Activated CD4-positive, alpha-beta T cell treated with anti-CD3 and anti-CD28 coated beads, Interleukin-2, amount 50 U/mL, for 1 hour (primary cell): ENCODE measurements at regions not wholly inside any gene's neighbourhood (a gene's known extent, or its start where the extent isn't known, plus 50 kb on each side); places are given as distances from the start of the nearest gene placed in this dataset.

Source experiments
- DNase-seq: peaks from one replicate; pipeline ENCODE4 v3.0.0-alpha.2; 2020

- DNase-seq = no peak
Observed at GRCh38 chr20:52859156-52859876, 112.8 kb upstream of the TSHZ2 start.

GRCh38 chr20:52852714-52853113 is 119.4 kb upstream of the TSHZ2 start:
- no peak for DNase-seq

- no peak for DNase-seq
Observed at GRCh38 chr20:52847731-52848359, 124.3 kb upstream of the TSHZ2 start.

GRCh38 chr20:52847029-52847660 is 125.0 kb upstream of the TSHZ2 start:
- DNase-seq = no peak

GRCh38 chr20:52845044-52845443 is 127.1 kb upstream of the TSHZ2 start:
- no peak for DNase-seq

- DNase-seq = no peak
Observed at GRCh38 chr20:52843425-52843824, 128.7 kb upstream of the TSHZ2 start.

- no peak for DNase-seq
Observed at GRCh38 chr20:52841003-52841402, 131.2 kb upstream of the TSHZ2 start.

- DNase-seq = no peak
Observed at GRCh38 chr20:52840041-52840440, 132.1 kb upstream of the TSHZ2 start.

- no peak for DNase-seq
Observed at GRCh38 chr20:52838510-52839241, 133.5 kb upstream of the TSHZ2 start.

GRCh38 chr20:52837378-52837777 is 134.8 kb upstream of the TSHZ2 start:
- DNase-seq = no peak

GRCh38 chr20:52833901-52834300 is 138.3 kb upstream of the TSHZ2 start:
- DNase-seq = no peak

- no peak for DNase-seq
Observed at GRCh38 chr20:52832151-52832774, 139.9 kb upstream of the TSHZ2 start.

- DNase-seq = no peak
Observed at GRCh38 chr20:52830598-52830997, 141.6 kb upstream of the TSHZ2 start.

- DNase-seq = no peak
Observed at GRCh38 chr20:52829111-52829510, 143.0 kb upstream of the TSHZ2 start.

GRCh38 chr20:52828199-52828598 is 144.0 kb upstream of the TSHZ2 start:
- no peak for DNase-seq

- no peak for DNase-seq
Observed at GRCh38 chr20:52826722-52827121, 145.4 kb upstream of the TSHZ2 start.

- DNase-seq = no peak
Observed at GRCh38 chr20:52826321-52826720, 145.8 kb upstream of the TSHZ2 start.

- DNase-seq = no peak
Observed at GRCh38 chr20:52824494-52825216, 147.5 kb upstream of the TSHZ2 start.

- no peak for DNase-seq
Observed at GRCh38 chr20:52823303-52823702, 148.9 kb upstream of the TSHZ2 start.

GRCh38 chr20:52820641-52821292 is 151.4 kb upstream of the TSHZ2 start:
- DNase-seq = no peak

- DNase-seq = no peak
Observed at GRCh38 chr20:52818491-52818890, 153.7 kb upstream of the TSHZ2 start.

- no peak for DNase-seq
Observed at GRCh38 chr20:52817981-52818380, 154.2 kb upstream of the TSHZ2 start.
